Astrocyte (in vitro differentiated cells and primary cell): ENCODE measurements at regions not wholly inside any gene's neighbourhood (a gene's known extent, or its start where the extent isn't known, plus 50 kb on each side); places are given as distances from the start of the nearest gene placed in this dataset.
"Not testable (repeated sequence)": the region's sequence is repeated elsewhere in the genome, so short reads cannot be mapped to it uniquely, and the experiment has no call there.

Experiments
- DNase-seq: peaks from one replicate; pipeline ENCODE4 v3.0.0-alpha.2; 2010; ENCODE audit warnings: low read depth
- FAIRE-seq: peaks from 2 replicates; lab custom pipeline; 2011; peaks lifted over from hg19 to GRCh38; lab: Jason Lieb, UNC
- H2AFZ ChIP-seq: 2 replicates; pipeline ENCODE4 v1.6.0; 2012; ENCODE audit warnings: low read depth, low read length, inconsistent platforms
- H3K27ac ChIP-seq: 2 replicates; pipeline ENCODE4 v1.5.1; 2011; ENCODE audit warnings: low read depth, low read length, inconsistent platforms
- H3K27me3 ChIP-seq: 2 replicates; pipeline ENCODE4 v1.6.0; 2011; ENCODE audit warnings: low read length, inconsistent platforms; ENCODE audit not compliant: insufficient read depth
- H3K36me3 ChIP-seq: 2 replicates; pipeline ENCODE4 v1.5.1; 2011; ENCODE audit warnings: low read length, inconsistent platforms; ENCODE audit not compliant: insufficient read depth
- H3K4me1 ChIP-seq: 2 replicates; pipeline ENCODE4 v1.5.1; 2011; ENCODE audit warnings: low read length, inconsistent platforms; ENCODE audit not compliant: insufficient read depth
- H3K4me2 ChIP-seq: 2 replicates; pipeline ENCODE4 v1.6.0; 2012; ENCODE audit warnings: low read length, inconsistent platforms
- H3K4me3 ChIP-seq: 2 replicates; pipeline ENCODE4 v1.5.1; 2011; ENCODE audit warnings: low read depth, mild to moderate bottlenecking, low read length, inconsistent platforms; ENCODE audit not compliant: insufficient read depth
- H3K79me2 ChIP-seq: 2 replicates; pipeline ENCODE4 v1.6.0; 2012; ENCODE audit warnings: mild to moderate bottlenecking, low read length, inconsistent platforms; ENCODE audit not compliant: insufficient read depth
- H3K9ac ChIP-seq: 2 replicates; pipeline ENCODE4 v1.6.0; 2012; ENCODE audit warnings: mild to moderate bottlenecking, low read length, inconsistent platforms
- H3K9me3 ChIP-seq: 2 replicates; pipeline ENCODE4 v1.5.1; 2012; ENCODE audit warnings: low read depth, mild to moderate bottlenecking, low read length, inconsistent platforms; ENCODE audit not compliant: insufficient read depth
- H4K20me1 ChIP-seq: 2 replicates; pipeline ENCODE4 v1.6.0; 2012; ENCODE audit warnings: low read length, inconsistent platforms; ENCODE audit not compliant: insufficient read depth
- H3K27ac Mint-ChIP-seq: one replicate; pipeline ENCODE4 v1.8.0; 2021; ENCODE audit warnings: mild to moderate bottlenecking, mixed read lengths; ENCODE audit not compliant: unreplicated experiment
- H3K27me3 Mint-ChIP-seq: one replicate; pipeline ENCODE4 v1.8.0; 2021; ENCODE audit warnings: low read depth, mixed read lengths; ENCODE audit not compliant: unreplicated experiment
- H3K36me3 Mint-ChIP-seq: one replicate; pipeline ENCODE4 v1.8.0; 2021; ENCODE audit warnings: low read depth, mixed read lengths; ENCODE audit not compliant: unreplicated experiment
- H3K4me1 Mint-ChIP-seq: one replicate; pipeline ENCODE4 v1.8.0; 2021; ENCODE audit warnings: low read depth, mixed read lengths; ENCODE audit not compliant: unreplicated experiment
- H3K4me3 Mint-ChIP-seq: one replicate; pipeline ENCODE4 v1.8.0; 2021; ENCODE audit warnings: mild to moderate bottlenecking, moderate library complexity, mixed read lengths; ENCODE audit not compliant: unreplicated experiment
- H3K9me3 Mint-ChIP-seq: one replicate; pipeline ENCODE4 v1.8.0; 2021; ENCODE audit warnings: mild to moderate bottlenecking, mixed read lengths; ENCODE audit not compliant: unreplicated experiment
- EZH2 ChIP-seq: IDR thresholded peaks from 2 replicates; pipeline ENCODE4 v1.6.1; 2012; ENCODE audit warnings: mild to moderate bottlenecking, low read length, inconsistent platforms; ENCODE audit not compliant: insufficient read depth
- TF ChIP-seq, protein P1 (sequence below): IDR thresholded peaks from 2 replicates; pipeline ENCODE4 v1.5.1; 2011; ENCODE audit warnings: low read depth, mild to moderate bottlenecking, inconsistent platforms, low read length, moderate library complexity; ENCODE audit not compliant: insufficient read depth

DNA sequence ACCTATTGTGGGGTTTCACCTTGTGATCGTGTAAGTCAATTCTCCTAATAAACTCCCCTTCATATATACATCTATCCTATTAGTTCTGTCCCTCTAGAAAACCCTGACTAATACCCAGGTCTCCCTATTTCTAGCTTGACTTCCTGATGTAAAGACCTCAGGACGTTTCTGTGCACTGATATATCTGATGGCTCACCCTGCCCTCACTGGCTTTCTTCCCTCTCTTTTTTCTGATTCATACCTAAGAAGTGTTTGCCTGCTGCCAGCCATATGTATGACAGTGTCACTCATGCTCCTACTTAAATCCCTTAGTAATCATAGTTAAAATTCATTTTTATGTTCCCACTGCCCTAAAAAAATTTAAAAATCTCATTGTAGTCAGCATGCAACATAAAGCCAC is 124.8 kb upstream of the CCNG1 start:
- Histone ChIP-seq H3K4me2 (no peak overlapping the region), H3K4me1 (no peaks in the 10 kb centered on the region), H4K20me1 (no peaks in the 10 kb centered on the region), H3K9ac (no peak overlapping the region), H3K9me3 (peaks cover 3% of the 10 kb centered on the region), H2AFZ (no peak overlapping the region), H3K27me3 (no peaks in the 10 kb centered on the region), H3K4me3 (no peak overlapping the region), H3K27ac (no peak overlapping the region), H3K79me2 (no peaks in the 10 kb centered on the region), H3K36me3 (no peaks in the 10 kb centered on the region)
- Mint-ChIP-seq H3K27ac (no peak overlapping the region), H3K9me3 (peaks cover 10% of the 10 kb centered on the region), H3K4me3 (no peak overlapping the region), H3K4me1 (no peaks in the 10 kb centered on the region), H3K36me3 (no peaks in the 10 kb centered on the region), H3K27me3 (no peaks in the 10 kb centered on the region)
- FAIRE-seq (no peak), DNase-seq (no peak)
- TF ChIP-seq EZH2, result no peak
- TF ChIP-seq, protein P1, sequence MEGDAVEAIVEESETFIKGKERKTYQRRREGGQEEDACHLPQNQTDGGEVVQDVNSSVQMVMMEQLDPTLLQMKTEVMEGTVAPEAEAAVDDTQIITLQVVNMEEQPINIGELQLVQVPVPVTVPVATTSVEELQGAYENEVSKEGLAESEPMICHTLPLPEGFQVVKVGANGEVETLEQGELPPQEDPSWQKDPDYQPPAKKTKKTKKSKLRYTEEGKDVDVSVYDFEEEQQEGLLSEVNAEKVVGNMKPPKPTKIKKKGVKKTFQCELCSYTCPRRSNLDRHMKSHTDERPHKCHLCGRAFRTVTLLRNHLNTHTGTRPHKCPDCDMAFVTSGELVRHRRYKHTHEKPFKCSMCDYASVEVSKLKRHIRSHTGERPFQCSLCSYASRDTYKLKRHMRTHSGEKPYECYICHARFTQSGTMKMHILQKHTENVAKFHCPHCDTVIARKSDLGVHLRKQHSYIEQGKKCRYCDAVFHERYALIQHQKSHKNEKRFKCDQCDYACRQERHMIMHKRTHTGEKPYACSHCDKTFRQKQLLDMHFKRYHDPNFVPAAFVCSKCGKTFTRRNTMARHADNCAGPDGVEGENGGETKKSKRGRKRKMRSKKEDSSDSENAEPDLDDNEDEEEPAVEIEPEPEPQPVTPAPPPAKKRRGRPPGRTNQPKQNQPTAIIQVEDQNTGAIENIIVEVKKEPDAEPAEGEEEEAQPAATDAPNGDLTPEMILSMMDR, result no peak

DNA sequence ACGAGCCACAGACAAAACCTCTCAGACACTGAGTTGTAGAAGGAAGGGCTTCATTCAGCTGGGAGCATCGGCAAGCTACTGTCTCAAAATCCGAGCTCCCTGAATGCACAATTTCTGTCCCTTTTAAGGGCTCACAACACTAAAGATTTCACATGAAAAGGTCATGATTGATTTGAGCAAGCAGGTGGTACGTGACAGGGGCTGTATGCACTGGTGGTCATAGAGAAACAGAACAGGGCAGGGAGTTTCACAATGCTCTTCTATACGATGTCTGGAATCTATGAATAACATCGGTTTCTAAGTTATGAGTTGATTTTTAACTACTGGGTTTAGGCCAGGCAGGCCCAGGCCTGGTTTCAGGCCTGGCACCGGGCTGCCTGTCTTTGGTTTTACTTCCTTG is 124.3 kb upstream of the CCNG1 start:
- H3K4me3 ChIP-seq, H3K9me3 Mint-ChIP-seq, H3K36me3 Mint-ChIP-seq, DNase-seq, H3K27ac ChIP-seq, H2AFZ ChIP-seq, H3K79me2 ChIP-seq, H3K4me1 Mint-ChIP-seq, H3K27ac Mint-ChIP-seq, H3K4me1 ChIP-seq, H3K4me2 ChIP-seq, H3K9me3 ChIP-seq, H4K20me1 ChIP-seq, H3K27me3 ChIP-seq, H3K9ac ChIP-seq, FAIRE-seq, H3K36me3 ChIP-seq, H3K4me3 Mint-ChIP-seq, H3K27me3 Mint-ChIP-seq: not testable (repeated sequence)

DNA sequence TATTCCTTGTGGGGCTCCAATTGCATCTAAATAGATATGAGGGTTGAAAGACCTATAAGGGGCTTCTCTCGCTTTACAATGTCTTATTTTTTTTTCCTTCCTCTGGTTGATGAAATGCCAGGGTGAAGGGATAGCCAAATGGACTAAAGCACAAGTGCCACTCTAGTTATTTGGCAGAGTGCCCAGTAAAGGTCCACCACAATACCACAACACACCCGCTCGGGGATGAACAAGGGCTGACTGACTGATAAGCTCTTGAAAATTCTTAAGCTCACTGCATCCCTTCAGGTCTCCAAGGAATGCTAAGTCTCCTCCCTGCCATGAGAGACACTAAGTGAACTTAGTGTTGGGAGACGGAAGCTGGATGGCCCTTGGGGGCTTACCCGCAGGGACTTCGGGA is 121.0 kb upstream of the CCNG1 start:
- H3K9me3 Mint-ChIP-seq, H3K4me1 Mint-ChIP-seq, H2AFZ ChIP-seq, H3K27me3 ChIP-seq, H3K36me3 Mint-ChIP-seq, H3K9me3 ChIP-seq, H3K4me2 ChIP-seq, H3K27me3 Mint-ChIP-seq, H3K27ac Mint-ChIP-seq, H3K27ac ChIP-seq, FAIRE-seq, H3K4me3 ChIP-seq, H3K79me2 ChIP-seq, H3K36me3 ChIP-seq, DNase-seq, H3K4me3 Mint-ChIP-seq, H3K9ac ChIP-seq, H4K20me1 ChIP-seq, H3K4me1 ChIP-seq: not testable (repeated sequence)

DNA sequence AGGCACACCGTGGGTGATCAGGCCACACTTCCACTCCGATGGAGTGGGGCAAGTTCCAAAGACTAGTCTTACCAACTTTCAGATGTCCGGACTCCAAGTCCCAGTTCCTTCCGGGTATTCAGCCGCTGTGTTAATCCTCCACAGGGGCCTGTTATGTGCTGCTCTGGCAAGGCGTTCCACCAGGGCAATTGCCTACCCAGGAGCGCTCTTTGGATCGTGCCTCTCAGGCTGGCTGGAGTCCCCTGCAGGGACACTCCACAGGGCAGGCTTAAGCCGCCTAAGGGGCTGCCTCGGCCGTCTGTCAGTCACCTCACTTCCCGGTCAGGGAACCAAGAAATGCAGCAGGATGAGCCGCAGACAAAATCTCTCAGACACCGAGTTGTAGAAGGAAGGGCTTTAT is 118.7 kb upstream of the CCNG1 start:
- no peak overlapping the region for H2AFZ ChIP-seq
- DNase-seq (no peak), FAIRE-seq (no peak)
- H3K4me1 ChIP-seq, result no peaks in the 10 kb centered on the region
- H3K27ac Mint-ChIP-seq, result no peak overlapping the region
- H3K9ac ChIP-seq, result no peak overlapping the region
- no peaks in the 10 kb centered on the region for H3K36me3 Mint-ChIP-seq
- TF ChIP-seq EZH2, result no peak
- TF ChIP-seq, protein P1, result no peak
- no peaks in the 10 kb centered on the region for H3K36me3 ChIP-seq
- H3K9me3 ChIP-seq, result no peaks in the 10 kb centered on the region
- no peaks in the 10 kb centered on the region for H3K27me3 Mint-ChIP-seq
- H3K4me1 Mint-ChIP-seq, result no peaks in the 10 kb centered on the region
- no peaks in the 10 kb centered on the region for H3K27me3 ChIP-seq
- no peaks in the 10 kb centered on the region for H3K79me2 ChIP-seq
- H3K9me3 Mint-ChIP-seq, result no peaks in the 10 kb centered on the region
- H3K4me3 ChIP-seq, result no peak overlapping the region
- H3K4me2 ChIP-seq, result no peak overlapping the region
- H3K27ac ChIP-seq, result no peak overlapping the region
- H3K4me3 Mint-ChIP-seq, result no peak overlapping the region
- no peaks in the 10 kb centered on the region for H4K20me1 ChIP-seq
